GM21360 (cell line): ENCODE measurements at regions not wholly inside any gene's neighbourhood (a gene's known extent, or its start where the extent isn't known, plus 50 kb on each side); places are given as distances from the start of the nearest gene placed in this dataset.

Experiments used
- ATAC-seq: cut with Tn5 transposase; IDR thresholded peaks from one replicate; pipeline ENCODE4 v1.9.1; 2021; ENCODE audit warnings: mild to moderate bottlenecking, moderate library complexity; ENCODE audit not compliant: unreplicated experiment

- no peak for ATAC-seq
These were observed 443.8 kb upstream of the TGFBR2 start for GRCh38 chr3:30162579-30162978.

- ATAC-seq = no peak
These were observed 439.9 kb upstream of the TGFBR2 start for GRCh38 chr3:30166535-30166934.

DNA sequence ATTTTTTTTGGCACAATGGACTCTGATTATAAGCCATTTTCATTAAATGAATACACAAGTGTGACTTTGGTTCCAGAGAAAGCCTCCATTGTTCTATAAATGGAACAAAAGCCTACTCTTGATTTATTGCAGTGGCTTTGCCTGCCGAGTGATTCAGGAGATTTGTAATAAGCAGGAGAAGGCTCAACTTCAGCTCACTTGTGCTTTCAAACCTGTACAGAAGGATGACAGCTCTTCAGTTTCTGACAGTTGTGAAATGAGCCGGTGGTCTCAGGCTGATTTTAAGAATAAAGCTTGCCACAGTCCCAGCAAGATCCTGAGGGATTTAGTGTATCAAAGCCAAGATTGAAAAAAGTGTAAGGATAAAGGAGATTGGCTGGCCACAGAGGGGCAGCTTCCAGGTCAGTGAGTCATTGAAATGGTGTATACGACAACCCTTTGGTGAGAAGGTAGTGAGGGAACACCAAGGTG, 438.8 kb upstream of the TGFBR2 start:
- no peak for ATAC-seq

GRCh38 chr3:30169487-30169886, 436.9 kb upstream of the TGFBR2 start:
- ATAC-seq = no peak

- ATAC-seq = no peak
These were observed 435.5 kb upstream of the TGFBR2 start for GRCh38 chr3:30170681-30171438.

DNA sequence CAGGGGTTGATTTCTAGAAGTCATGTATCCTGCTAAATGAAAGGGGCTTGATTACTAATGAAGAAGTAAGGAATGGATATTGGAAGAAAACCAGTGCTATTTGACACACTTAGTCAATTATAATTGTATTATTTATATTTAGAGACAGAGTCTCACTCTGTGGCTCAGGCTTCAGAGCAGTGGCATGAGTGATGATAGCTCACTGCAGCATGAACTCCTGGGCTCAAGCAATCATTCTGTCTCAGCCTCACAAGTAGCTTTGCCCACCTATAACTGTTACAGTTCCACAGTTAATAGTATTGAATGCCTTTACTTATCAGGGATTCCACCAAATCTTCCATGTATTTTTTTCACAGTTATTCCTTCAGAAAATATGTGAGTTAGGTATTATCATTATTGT, 432.0 kb upstream of the TGFBR2 start:
- ATAC-seq = no peak

- ATAC-seq = no peak
These were observed 425.9 kb upstream of the TGFBR2 start for GRCh38 chr3:30180310-30181177.

GRCh38 chr3:30181178-30181465, 425.3 kb upstream of the TGFBR2 start:
- ATAC-seq = no peak

GRCh38 chr3:30181581-30181980, 424.8 kb upstream of the TGFBR2 start:
- ATAC-seq = no peak

DNA sequence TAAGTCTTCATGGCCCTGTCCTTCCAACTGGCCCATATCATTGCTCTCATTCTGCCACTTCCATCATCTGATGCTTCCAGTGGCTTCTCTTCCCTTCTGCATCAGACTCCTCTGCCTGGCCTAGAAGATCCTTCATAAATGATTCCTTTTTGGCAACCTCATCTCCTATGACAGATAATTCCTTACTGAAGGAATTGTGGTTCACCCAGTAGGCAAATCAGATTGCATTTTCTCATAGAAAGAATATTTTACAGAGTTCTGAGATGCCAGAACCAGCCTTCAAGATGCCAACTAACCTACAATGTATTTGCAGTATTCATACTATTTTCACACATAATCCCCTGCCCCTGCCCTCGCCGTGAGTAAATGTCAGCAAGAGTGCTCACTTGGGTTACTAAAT, 423.0 kb upstream of the TGFBR2 start:
- ATAC-seq = no peak

DNA sequence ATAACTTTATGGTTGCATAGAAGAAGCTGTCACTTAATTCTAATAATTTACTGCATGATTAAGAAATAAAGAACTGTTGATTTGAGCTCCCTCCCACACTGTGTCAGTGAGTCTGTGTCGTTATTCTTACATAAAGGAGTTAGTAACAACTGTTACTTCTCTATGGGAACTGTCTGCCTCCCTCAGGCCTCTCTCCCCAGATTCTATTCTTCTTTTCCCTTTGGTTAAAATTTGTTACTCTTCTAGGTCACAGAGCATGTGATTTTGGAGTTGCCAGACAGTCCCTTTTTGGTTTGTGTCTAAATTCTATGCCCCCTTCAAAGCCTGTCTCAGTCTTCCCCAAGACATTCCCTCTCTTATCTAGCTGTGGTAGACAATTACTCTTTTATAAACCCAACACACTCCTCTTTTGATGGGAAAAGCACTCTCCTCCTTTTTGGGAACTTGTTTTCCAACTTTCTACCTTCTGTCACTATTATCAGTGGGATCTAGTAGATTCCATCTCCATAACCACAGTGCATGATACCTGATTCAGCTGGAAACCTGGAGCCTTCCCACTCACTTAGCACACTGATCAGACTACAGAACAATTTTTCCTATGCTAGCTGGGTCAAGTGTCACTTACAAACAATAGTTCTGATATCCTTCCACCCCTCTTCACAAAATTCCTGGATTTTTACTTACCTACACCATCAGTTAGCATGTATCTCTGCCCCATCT, 422.1 kb upstream of the TGFBR2 start:
- no peak for ATAC-seq

DNA sequence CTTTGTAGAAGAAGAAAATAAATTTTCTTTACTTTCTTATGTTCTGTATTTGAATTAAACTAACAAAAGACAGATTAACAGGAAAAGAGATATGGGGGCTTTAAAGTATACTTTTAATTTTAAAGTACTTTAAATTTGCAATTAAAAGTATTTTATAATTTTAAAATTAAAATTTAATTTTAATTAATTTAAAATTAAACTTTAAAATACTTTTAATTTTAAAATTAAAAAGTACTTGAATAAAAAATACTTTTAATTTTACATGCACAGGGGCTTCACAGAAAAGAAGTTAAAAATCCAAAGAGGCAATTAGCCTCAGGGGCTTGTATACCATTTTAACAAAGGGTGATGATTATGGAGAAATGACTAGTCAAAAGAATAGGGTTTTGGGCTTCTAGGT, 420.5 kb upstream of the TGFBR2 start:
- ATAC-seq = no peak

DNA sequence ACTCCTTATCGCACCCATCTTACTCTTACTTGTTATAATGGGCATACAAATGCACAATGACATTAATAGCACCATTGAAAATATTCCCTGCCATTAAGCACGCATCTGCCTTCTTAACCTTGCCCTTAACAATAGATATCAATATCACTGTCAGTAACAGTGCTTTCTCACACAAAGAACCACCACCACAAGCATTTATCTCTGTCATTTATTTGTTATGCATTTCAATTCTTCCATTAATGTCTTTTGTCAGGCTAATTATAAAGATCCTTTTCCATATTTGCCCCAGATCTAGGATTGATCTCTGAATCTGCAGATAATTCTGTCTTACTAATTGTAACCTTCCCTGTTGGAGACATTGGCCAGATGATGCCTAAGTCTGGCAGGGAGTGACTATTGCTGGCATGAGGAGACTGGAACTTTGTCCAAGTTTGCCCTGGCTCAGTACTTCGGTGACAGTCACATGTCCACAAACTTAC, 419.6 kb upstream of the TGFBR2 start:
- ATAC-seq = no peak

- ATAC-seq = no peak
These were observed 419.0 kb upstream of the TGFBR2 start for GRCh38 chr3:30187366-30187765.

- no peak for ATAC-seq
These were observed 417.7 kb upstream of the TGFBR2 start for GRCh38 chr3:30188713-30189112.

DNA sequence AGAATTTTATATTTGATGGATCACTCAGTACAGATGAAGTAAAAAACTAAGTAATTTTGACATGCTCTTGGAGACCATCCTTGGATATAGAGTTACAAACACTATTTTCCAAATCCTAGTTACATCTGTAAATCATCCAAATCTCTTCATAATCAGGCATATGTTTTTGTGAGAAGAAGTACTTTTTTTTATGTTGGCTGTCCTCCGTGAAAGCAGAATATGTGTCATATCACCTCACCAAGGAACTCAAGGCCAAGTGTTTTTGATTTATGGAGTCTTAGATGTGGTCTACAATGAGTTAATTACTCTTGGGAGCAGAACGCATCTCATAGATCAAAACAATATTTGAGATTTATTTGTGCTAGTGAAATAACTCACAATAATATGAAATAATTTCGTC, 416.5 kb upstream of the TGFBR2 start:
- no peak for ATAC-seq

GRCh38 chr3:30193625-30194044, 412.8 kb upstream of the TGFBR2 start:
- no peak for ATAC-seq

- ATAC-seq = no peak
These were observed 411.0 kb upstream of the TGFBR2 start for GRCh38 chr3:30195352-30195751.

DNA sequence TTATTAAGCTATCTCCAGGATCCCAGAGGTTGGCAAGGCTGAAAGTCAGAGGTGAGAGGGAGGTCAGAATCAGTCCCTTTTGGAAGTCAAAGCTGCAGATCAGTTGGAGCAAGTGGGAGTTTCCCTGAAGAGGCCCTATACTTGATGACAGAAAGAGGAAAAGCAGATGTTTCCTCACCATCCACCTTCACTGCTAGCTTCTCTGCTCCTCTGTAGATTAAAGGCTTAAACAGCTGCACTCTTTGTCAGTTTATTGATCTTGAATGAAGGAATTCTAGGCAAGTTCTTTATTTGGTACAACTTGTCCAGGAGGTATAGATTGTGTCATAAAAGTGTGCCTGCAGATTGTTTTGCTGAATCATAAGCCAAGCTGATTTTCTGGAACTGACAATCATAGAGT, 408.2 kb upstream of the TGFBR2 start:
- no peak for ATAC-seq

DNA sequence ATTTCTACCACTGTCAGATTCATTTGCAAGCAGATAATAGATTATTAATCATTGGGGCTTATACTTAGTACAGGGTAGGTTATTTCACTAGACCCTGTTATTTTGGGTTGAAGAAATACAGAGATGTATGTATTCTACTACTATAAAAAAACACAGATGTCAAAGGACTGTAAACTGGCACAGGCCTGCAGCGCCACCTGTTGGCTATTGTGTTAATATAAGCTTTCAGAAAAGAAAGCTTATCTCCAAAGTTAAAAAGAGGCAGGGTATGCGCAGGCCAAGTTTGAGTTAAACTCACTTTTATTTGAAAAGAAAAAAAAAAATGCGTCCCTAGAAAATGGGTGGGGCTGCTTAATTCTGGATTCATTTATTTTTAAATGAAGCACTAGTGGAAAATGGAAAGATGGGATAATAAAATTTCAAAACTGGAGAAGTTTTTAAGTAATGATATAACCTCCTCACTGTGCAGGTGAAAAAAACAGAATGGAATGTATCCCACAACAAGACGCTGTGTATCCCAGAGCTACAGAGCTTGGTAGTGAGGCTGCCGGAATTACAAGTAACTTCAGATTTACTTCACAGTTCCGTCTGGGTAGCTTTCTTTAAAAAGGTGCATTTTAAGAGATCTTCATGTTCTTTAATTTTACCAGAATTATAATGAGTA, 407.2 kb upstream of the TGFBR2 start:
- peak; percentile 48 for ATAC-seq

- no peak for ATAC-seq
These were observed 406.5 kb upstream of the TGFBR2 start for GRCh38 chr3:30199855-30200254.
